Nephron (organoid): ENCODE measurements at regions not wholly inside any gene's neighbourhood (a gene's known extent, or its start where the extent isn't known, plus 50 kb on each side); places are given as distances from the start of the nearest gene placed in this dataset.
A peak's percentile ranks its signal among the peaks of the same experiment; 100 is the strongest.

Source experiments
- H3K27ac Mint-ChIP-seq, 3 experiments: 2 replicates each; pipeline ENCODE4 v1.8.0; 2020; ENCODE audit warnings: mixed read lengths in 3 of 3, mild to moderate bottlenecking in 2 of 3, moderate library complexity in 1 of 3
- H3K27me3 Mint-ChIP-seq: 2 replicates; pipeline ENCODE4 v1.8.0; 2021; ENCODE audit warnings: low read depth, mild to moderate bottlenecking, moderate library complexity, mixed read lengths
- H3K36me3 Mint-ChIP-seq: 2 replicates; pipeline ENCODE4 v1.8.0; 2020; ENCODE audit warnings: low read depth, mixed read lengths
- H3K4me1 Mint-ChIP-seq: 2 replicates; pipeline ENCODE4 v1.8.0; 2020; ENCODE audit warnings: mixed read lengths
- H3K4me3 Mint-ChIP-seq, 3 experiments: 2 replicates each; pipeline ENCODE4 v1.8.0; 2020; ENCODE audit warnings: mild to moderate bottlenecking in 3 of 3, mixed read lengths in 3 of 3, moderate library complexity in 2 of 3
- H3K9me3 Mint-ChIP-seq: 2 replicates; pipeline ENCODE4 v1.8.0; 2020; ENCODE audit warnings: mixed read lengths
- TF ChIP-seq, protein P1 (sequence below), 3 experiments: fragments of 200-600 bp; sonication (generic); IDR thresholded peaks; one replicate each; pipeline ENCODE4 v1.5.0; 2021; ENCODE audit warnings: antibody characterized with exemption in 3 of 3; ENCODE audit not compliant: unreplicated experiment in 3 of 3

DNA sequence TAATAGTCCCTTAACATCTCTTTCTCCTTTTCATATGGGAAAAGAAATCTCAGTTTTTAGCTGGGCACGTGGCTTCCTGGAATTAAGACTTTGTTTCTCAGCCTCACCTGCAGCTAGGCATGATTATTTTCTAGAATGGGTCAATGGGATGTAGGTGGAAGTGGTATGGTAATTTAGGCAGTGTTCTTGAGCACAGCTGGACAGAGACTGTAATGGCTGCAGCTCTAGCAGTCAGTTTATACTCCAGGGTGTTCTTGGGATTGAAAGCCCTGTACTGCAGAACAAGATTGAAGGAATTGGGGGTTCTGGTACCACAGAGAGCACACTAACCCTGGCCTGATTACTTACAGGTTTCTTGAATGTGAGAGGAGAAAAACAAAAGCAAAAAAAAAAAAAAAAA, 455.9 kb upstream of the ZNF608 start:
- Mint-ChIP-seq H3K4me3 (no peak overlapping the region), H3K36me3 (no peaks in the 10 kb centered on the region), H3K27me3 (no peaks in the 10 kb centered on the region), H3K4me1 (peaks cover 28% of the 10 kb centered on the region), H3K27ac (peak overlapping the region in 1 of 3 experiments; percentile 63), H3K9me3 (peaks cover 2% of the 10 kb centered on the region)
- TF ChIP-seq, protein P1, sequence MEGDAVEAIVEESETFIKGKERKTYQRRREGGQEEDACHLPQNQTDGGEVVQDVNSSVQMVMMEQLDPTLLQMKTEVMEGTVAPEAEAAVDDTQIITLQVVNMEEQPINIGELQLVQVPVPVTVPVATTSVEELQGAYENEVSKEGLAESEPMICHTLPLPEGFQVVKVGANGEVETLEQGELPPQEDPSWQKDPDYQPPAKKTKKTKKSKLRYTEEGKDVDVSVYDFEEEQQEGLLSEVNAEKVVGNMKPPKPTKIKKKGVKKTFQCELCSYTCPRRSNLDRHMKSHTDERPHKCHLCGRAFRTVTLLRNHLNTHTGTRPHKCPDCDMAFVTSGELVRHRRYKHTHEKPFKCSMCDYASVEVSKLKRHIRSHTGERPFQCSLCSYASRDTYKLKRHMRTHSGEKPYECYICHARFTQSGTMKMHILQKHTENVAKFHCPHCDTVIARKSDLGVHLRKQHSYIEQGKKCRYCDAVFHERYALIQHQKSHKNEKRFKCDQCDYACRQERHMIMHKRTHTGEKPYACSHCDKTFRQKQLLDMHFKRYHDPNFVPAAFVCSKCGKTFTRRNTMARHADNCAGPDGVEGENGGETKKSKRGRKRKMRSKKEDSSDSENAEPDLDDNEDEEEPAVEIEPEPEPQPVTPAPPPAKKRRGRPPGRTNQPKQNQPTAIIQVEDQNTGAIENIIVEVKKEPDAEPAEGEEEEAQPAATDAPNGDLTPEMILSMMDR (IDR thresholded peaks at IDR 0.05; ENCODE audit: unreplicated experiment in 3 of 3) = no peak

DNA sequence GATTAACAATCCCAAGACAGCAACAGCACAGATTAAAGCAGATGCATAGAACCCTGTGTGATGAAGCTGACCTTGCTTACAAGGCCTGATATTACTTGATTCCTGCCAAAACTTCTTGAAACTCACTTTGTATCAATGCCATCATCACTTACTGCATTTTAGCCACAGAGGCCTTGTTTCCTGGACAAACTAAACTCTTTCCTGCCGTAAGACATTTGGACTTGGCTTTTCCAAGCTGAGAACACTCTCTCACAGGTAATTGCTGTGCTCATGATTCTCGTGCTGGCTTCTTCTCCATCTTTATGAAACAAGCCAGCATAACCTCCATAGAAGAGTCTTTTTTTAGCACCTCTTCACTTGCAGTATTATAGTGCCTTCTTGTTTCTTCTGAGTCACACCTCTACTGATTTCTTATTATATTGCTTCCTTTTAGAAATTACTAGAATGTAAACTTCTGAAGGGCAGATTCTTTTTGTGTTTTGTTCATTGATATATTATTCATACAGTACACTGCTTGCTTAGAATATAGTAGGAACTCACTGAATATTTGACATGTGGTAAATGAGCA, 456.5 kb upstream of the ZNF608 start:
- H3K4me3 Mint-ChIP-seq = no peak overlapping the region

DNA sequence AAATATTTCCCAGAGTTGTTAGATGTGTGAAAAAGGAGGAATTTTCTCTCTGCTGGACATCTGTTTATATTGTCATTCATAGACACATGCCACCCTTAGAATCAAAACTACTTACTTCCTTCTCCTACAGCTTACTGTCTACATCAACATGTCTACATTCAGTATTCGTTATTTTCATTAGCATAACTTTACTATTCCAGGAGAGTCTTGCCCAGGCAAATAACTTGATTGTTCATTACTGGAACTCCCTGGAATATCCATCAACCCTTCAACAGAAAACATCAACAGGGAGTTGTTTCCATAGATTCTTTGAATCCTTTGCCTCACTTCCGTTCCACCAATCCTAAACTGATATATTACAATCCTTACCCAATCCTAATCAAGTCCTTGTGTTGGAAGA, 457.5 kb upstream of the ZNF608 start:
- no peaks in the 10 kb centered on the region for H3K27me3 Mint-ChIP-seq
- H3K36me3 Mint-ChIP-seq = no peaks in the 10 kb centered on the region
- TF ChIP-seq, protein P1 (IDR thresholded peaks at IDR 0.05; ENCODE audit: unreplicated experiment in 3 of 3) = no peak
- H3K9me3 Mint-ChIP-seq = peaks cover 2% of the 10 kb centered on the region
- peak overlapping the region in 1 of 3 experiments; percentile 14 for H3K27ac Mint-ChIP-seq
- peaks cover 12% of the 10 kb centered on the region for H3K4me1 Mint-ChIP-seq
- H3K4me3 Mint-ChIP-seq = no peak overlapping the region

More for the DNA sequence above, 456.5 kb upstream of the ZNF608 start:
- peaks cover 2% of the 10 kb centered on the region for H3K9me3 Mint-ChIP-seq
- TF ChIP-seq, protein P1 (IDR thresholded peaks at IDR 0.05; ENCODE audit: unreplicated experiment in 3 of 3) = no peak
- no peaks in the 10 kb centered on the region for H3K27me3 Mint-ChIP-seq
- H3K27ac Mint-ChIP-seq = peak overlapping the region in 1 of 3 experiments; percentile 63
- H3K4me1 Mint-ChIP-seq = peaks cover 22% of the 10 kb centered on the region
- H3K36me3 Mint-ChIP-seq = no peaks in the 10 kb centered on the region

DNA sequence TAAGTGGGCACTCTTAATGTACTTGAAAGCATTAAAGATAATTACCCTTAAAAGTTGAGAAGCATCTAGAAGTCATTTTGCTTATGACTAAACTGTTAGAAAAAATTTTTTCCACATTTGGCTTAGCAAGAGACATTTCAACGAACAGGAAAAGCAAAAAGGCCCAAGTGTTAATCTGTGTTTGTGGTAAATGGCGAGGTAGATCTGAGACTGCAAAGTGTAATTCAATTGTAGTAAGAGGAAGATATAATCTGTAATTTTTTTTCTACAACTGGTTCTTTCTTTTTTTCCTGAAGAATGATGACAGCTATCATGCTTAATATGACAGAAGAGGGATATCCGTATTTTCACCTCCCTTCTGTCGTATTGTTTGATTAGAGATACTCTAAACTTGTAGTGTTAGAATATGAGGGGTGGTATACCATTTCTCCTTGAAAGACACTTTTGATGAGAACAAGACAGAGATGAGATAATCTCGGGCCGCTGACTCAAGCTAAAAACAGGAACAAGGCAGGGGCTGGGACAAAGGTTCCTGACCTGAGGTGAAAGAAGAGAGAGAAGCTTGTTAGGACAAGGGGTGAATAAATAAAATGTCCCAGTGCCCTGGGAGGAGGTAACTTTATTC, 459.3 kb upstream of the ZNF608 start:
- H3K4me1 Mint-ChIP-seq = no peaks in the 10 kb centered on the region
- no peak overlapping the region for H3K4me3 Mint-ChIP-seq
- H3K27me3 Mint-ChIP-seq = no peaks in the 10 kb centered on the region
- TF ChIP-seq, protein P1 (IDR thresholded peaks at IDR 0.05; ENCODE audit: unreplicated experiment in 3 of 3) = no peak
- H3K27ac Mint-ChIP-seq = no peak overlapping the region
- H3K36me3 Mint-ChIP-seq = no peaks in the 10 kb centered on the region
- H3K9me3 Mint-ChIP-seq = peaks cover 2% of the 10 kb centered on the region

DNA sequence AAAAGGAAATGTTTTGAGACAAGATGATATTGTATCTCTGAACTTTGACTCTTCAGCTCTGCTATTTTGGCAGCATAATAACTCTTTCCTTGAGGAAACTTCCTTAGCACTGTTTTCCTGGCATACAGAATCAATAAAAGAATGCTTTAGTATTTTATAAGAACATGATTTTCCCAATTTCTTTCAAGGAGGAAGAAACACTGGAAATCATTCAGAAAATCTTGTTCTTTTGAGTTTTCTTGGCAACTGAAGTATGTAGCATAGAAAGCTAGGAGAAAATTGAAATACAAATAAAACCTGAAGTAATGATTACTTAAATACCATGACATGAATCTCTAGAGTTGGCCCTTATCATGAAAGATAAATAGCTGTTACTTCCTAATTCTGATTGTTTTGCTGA, 461.4 kb upstream of the ZNF608 start:
- peaks cover 2% of the 10 kb centered on the region for H3K9me3 Mint-ChIP-seq
- H3K4me3 Mint-ChIP-seq = no peak overlapping the region
- no peaks in the 10 kb centered on the region for H3K36me3 Mint-ChIP-seq
- no peaks in the 10 kb centered on the region for H3K27me3 Mint-ChIP-seq
- H3K4me1 Mint-ChIP-seq = no peaks in the 10 kb centered on the region
- TF ChIP-seq, protein P1 (IDR thresholded peaks at IDR 0.05; ENCODE audit: unreplicated experiment in 3 of 3) = no peak
- no peak overlapping the region for H3K27ac Mint-ChIP-seq

DNA sequence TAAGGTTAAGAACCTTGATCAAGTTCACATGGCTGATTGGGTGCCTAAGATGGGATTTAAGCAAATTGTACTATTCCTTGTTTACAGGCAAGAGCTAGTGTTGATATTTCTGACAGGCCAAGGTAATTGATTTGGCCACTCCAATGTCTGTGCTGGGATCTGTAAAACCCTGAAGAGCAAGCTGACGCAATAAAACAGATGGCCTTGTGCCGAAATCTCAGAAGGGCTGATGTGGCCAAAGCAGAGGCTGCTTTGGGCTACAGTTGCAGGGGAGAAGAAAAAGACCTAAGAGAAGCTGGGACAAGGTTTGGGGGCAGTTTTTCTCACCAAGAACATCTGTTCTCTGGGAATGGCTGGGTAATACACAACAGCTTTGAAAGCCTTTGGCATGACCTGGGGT, 463.2 kb upstream of the ZNF608 start:
- peaks cover 7% of the 10 kb centered on the region for H3K9me3 Mint-ChIP-seq
- TF ChIP-seq, protein P1 (IDR thresholded peaks at IDR 0.05; ENCODE audit: unreplicated experiment in 3 of 3) = no peak
- H3K4me1 Mint-ChIP-seq = no peaks in the 10 kb centered on the region
- no peaks in the 10 kb centered on the region for H3K27me3 Mint-ChIP-seq
- H3K36me3 Mint-ChIP-seq = no peaks in the 10 kb centered on the region
- no peak overlapping the region for H3K4me3 Mint-ChIP-seq
- no peak overlapping the region for H3K27ac Mint-ChIP-seq
